GM12878 (cell line): ENCODE measurements at regions not wholly inside any gene's neighbourhood (a gene's known extent, or its start where the extent isn't known, plus 50 kb on each side); places are given as distances from the start of the nearest gene placed in this dataset.

ENCODE experiments used
- MYC ChIP-seq: IDR thresholded peaks from 2 replicates; pipeline ENCODE4 v1.6.1; 2011; ENCODE audit warnings: mild to moderate bottlenecking, low read length, moderate library complexity, inconsistent platforms; ENCODE audit not compliant: insufficient read depth, insufficient replicate concordance, insufficient read length, severe bottlenecking
- RAD51 ChIP-seq: fragments of 450-650 bp; IDR thresholded peaks from 2 replicates; pipeline ENCODE4 v1.6.1; 2016; ENCODE audit warnings: moderate library complexity, mild to moderate bottlenecking, inconsistent platforms
- SP1 ChIP-seq: IDR thresholded peaks from one replicate; pipeline ENCODE4 v1.6.1; 2011; ENCODE audit warnings: low read depth, low read length

- no peak for TF ChIP-seq SP1
- TF ChIP-seq RAD51 = no peak
- TF ChIP-seq MYC = no peak
Observed at GRCh38 chr3:160152638-160153037, 72.6 kb upstream of the C3orf80 start.
